NOMO-1 (cell line): ENCODE measurements at regions not wholly inside any gene's neighbourhood (a gene's known extent, or its start where the extent isn't known, plus 50 kb on each side); places are given as distances from the start of the nearest gene placed in this dataset.
"Not testable (repeated sequence)": the region's sequence is repeated elsewhere in the genome, so short reads cannot be mapped to it uniquely, and the experiment has no call there.

Experiments
- DNase-seq, 2 experiments: peaks; one replicate each; lab custom pipeline; 2025; ENCODE audit not compliant: unreplicated experiment in 2 of 2; lab: John Stamatoyannopoulos, UW

GRCh38 chr12:70008944-70009343, 183.9 kb downstream of the MYRFL start:
- no peak for DNase-seq

DNA sequence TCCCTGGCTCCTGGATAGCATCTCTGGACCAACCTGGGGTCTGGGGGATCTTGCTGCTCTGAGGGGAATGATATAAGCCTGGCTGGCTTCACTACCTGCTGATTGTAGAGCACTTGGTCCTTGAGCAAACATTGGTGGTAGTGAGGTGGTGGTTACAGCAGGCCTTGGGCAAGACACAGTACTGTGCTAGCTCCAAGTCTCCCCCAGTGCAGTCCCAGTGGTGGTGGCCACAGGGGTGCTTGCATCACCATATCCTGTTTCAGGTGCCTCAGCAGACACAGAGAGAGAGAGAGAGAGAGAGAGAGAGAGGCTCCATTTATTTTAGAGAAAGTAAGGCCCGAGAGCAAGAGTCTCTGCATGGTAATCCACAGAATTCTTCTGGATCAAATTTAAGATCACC, 186.3 kb downstream of the MYRFL start:
- no peak for DNase-seq

DNA sequence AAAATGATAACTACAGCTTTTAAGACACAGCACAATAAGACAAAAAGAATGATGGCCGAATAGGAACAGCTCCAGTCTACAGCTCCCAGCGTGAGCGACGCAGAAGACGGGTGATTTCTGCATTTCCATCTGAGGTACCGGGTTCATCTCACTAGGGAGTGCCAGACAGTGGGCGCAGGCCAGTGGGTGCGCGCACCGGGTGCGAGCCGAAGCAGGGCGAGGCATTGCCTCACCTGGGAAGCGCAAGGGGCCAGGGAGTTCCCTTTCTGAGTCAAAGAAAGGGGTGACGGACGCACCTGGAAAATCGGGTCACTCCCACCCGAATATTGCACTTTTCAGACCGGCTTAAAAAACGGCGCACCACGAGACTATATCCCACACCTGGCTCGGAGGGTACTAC, 188.0 kb downstream of the MYRFL start:
- DNase-seq = not testable (repeated sequence)

- DNase-seq = no peak
Measured at GRCh38 chr12:70028515-70028914, 203.5 kb downstream of the MYRFL start.

DNA sequence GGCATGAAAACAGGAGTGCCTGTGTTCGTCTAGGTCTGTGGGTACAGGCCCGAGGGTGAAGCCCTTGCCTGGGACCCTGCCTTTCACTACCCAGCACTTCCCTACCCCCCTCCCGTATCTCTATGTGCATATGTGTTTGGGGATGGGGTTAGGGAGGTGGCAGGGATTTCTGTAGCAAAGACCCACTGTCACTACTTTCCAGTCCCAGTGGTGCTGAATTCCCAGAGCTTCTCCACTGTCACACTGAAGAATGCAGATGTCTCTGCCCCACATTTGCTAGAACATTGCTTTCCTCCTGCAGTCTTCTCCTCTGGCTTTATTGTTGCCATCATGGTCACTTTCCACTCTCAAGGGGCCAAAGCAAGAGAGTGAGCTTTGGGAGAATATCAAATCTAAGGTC, 203.9 kb downstream of the MYRFL start:
- DNase-seq = no peak

- DNase-seq = no peak
Measured at GRCh38 chr12:70031046-70031445, 206.0 kb downstream of the MYRFL start.

- peak in 1 of 2 experiments; percentile 36 for DNase-seq
Measured at GRCh38 chr12:70032076-70032475, 207.0 kb downstream of the MYRFL start.

- no peak for DNase-seq
Measured at GRCh38 chr12:70033310-70033709, 208.3 kb downstream of the MYRFL start.

GRCh38 chr12:70040141-70040540, 203.1 kb upstream of the CNOT2 start:
- no peak for DNase-seq

- DNase-seq = no peak
Measured at GRCh38 chr12:70042675-70043074, 200.6 kb upstream of the CNOT2 start.

DNA sequence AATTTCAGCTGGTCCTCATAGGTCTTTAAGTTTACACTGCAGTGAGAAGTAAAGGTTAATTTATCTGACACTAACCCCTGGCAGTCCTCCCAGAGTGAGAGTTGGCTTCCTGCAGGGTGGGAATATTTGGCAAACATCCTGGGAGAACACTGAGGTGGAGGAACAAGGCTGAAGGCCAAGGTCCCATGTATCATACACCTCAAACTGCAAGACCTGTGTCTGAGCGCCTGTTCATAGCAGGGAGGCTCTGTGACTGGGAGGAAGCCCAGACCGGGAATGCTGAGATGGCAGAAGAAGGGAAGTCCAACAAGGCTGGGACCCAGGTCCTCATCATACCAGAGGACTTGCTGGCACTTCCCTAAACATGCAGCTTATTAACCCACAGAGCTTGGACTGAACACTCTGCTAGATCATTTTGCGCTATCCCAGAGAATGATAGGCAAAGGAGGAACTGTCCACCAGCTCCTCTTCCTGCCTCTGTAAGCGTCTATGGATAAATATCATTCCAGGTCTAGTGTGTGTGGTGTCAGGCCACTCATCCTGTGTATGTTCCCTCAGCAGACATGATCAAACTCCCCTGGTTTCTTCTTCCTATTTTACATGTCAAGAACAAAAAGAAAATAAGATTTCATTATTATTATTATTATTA, 199.6 kb upstream of the CNOT2 start:
- no peak for DNase-seq

DNA sequence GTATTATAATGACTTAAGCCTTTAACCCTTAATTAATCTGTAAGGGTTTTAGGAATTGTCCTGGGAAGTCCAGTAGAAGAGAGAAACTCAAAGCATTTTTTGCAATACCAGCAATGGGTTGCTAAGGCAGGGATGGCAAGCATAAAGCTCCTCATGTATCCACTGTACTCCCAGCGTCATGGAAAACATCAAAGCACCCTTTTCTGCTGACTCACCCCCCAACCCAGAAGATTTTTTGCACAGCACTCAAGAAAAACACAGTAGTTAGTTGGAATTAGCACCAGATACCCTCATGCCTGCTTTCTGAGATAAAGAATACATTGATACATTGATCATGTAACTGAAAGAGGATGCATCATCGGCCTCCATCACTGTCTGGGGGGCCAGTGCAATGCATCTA, 199.1 kb upstream of the CNOT2 start:
- no peak for DNase-seq

- no peak for DNase-seq
Measured at GRCh38 chr12:70045036-70045435, 198.2 kb upstream of the CNOT2 start.

DNA sequence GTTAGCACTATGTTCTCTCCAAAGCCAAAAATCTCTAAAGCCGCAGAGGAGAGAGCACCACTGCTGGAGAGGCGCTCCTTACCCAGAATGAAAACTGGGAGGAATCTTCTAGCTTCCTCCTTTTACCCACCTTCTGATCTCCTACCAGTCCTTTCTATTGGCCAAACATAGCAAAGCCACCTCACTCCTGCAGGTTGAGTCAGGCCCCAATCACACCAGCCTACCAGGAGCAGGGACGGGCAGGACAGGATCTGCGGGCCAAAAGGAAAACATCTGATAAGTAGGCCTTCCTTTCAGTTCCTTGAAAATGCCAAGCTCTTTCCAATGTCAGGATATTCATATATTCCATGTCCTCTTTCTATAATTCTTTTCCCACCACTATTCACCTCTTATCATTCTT, 197.7 kb upstream of the CNOT2 start:
- DNase-seq = no peak

DNA sequence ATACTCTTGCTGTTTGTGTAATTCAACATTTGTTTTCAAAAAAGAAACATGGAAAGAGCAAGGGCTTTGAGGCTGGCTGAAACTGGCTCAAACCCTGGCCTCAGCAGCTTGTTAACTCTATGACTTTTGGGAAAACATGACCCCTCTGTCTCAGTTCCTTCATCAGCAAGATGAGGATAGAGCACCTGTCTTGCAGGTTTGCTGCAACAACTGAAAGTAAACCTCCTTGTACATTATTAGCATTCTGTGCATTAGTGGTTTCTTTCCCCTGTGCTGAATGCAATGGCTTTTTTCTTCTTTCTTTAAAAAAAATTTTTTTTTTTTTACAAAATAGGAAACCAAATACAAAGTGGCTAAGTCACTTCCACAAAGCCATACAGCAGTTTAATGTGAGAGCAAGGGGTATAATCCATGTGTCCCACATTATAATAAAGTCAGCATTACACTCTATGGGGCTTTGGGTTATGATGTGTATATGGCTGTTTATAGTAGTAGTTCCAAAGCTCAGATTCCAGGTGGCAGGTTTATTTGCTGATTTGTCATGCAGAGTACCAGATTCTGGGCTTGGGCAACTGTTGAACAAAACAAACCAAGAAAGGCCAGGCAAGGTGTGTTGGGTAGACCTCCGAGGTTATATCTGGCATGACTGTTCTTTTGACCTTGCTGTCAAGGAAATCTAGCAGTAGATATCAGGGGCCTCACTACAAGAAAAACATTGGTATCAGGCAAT, 194.5 kb upstream of the CNOT2 start:
- no peak for DNase-seq

DNA sequence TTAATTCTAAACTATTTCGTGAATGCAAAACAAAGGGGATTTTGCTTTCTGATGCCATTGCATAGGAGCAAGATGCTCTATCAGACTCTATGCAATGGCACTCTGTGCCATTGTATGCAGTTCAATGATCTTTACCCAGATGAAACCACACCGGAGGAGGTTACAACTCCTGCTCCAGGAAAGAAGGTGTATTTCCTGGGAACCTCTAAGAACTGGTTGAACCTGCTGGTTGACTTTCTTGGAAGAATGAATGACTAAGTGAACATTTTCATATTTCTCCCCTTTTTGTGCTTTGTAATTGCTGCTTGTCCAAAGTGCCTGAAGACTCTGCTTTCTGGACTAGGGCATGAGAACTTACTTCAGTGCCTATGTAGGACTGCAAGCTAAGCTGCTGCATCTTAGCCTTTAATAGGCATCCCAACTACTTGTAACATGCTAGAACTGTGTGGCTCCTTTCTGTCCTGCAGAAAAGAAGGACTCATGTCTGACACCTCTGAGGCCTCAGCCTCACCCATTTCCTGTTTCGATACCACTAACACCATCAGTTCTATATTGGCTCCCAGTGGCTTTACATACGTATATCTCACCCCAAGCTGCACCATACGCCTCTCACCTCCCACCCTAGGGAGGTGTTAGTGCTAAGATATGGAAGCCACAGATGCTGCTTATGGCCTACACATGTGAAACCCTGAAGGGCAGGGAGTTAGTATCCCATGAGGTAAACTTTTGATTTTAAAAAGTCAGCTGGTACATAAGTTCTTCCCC, 193.5 kb upstream of the CNOT2 start:
- DNase-seq = peak; percentile 14 to 71

GRCh38 chr12:70052476-70052875, 190.8 kb upstream of the CNOT2 start:
- peak in 1 of 2 experiments; percentile 23 for DNase-seq

DNA sequence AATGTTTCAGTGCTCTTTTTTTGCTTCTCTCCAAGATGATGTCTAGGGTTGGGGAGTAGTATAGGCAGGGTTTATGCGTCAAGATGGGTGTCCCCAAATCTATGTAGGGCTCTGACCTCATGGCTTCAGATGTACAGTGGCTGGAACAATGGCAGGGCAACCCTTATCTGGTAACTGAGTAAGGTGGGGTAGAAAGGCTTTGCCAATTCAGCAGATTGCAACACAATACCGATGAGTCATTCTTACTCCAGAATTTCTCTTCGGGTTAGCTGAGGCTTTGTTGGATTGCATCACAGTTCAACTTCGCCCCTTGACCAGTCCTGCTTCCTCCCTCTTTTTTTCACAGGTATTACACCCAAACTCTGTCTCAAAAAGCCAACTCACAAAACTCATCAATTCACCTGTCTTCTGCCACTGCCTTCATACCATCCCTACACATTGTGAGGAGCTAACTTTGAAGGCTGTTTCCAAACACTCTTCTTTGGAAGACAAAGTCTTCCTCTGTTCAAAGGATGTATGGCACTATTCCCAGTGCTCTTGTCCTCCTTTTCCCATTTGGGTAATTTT, 190.2 kb upstream of the CNOT2 start:
- peak; percentile 87 to 90 for DNase-seq

DNA sequence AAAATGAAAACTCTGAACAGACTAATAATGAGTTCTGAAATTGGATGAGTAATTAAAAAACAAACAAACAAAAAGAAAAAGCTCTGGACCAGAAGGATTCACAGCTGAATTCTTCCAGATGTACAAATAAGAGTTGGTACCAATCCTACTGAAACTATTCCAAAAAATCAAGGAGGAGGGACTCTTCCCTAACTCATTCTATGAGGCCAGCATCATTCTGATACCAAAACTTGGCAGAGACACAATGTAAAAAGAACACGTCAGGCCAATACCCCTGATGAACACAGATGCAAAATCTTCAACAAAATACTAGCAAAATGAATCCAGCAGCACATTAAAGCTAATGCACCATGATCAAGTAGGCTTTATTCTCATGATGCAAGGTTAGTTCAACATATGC, 183.9 kb upstream of the CNOT2 start:
- no peak for DNase-seq

DNA sequence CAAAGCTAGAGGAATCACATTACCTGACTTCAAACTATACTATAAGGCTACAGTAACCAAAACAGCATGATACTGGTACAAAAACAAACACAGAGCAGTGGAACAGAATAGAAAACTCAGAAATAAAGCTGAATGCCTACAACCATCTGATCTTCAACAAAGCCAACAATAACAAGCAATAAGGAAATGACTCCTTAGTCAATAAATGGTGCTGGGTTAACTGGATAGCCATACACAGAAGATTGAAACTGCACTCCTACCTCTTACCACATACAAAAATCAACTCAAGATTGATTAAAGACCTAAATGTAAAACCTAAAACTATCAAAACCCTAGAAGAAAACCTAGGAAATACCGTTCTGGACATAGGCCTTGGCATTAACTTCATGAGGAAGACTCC, 182.6 kb upstream of the CNOT2 start:
- DNase-seq = no peak

GRCh38 chr12:70068743-70069142, 174.5 kb upstream of the CNOT2 start:
- peak; percentile 32 to 47 for DNase-seq
